ENCODE measurements at regions not wholly inside any gene's neighbourhood (a gene's known extent, or its start where the extent isn't known, plus 50 kb on each side); places are given as distances from the start of the nearest gene placed in this dataset.
A peak's percentile ranks its signal among the peaks of the same experiment; 100 is the strongest.

DNA sequence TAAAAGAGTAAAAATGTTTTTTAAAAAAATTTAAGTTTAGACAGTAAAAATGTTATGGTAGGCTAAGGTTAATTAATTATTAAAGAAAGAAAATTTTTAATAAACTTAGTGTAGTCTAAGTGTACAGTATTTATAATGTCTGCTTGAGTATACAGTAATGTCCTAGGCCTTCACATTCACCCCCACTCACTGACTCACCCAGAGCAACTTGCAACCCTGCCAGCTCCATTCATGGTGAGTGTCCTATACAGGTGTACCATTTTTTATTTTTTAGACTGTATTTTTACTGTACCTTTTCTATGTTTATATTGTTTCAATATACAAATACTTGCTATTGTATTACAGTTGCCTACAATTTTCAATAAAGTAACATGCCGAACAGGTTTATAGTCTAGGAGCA lies 234.1 kb downstream of the AUH start:
- Mint-ChIP-seq H3K27ac (no peak overlapping the region), H3K4me3 (no peak overlapping the region), H3K27me3 (no peaks in the 10 kb centered on the region), H3K9me3 (peaks cover 11% of the 10 kb centered on the region), H3K4me1 (ENCODE audit: low read depth) (peaks cover 30% of the 10 kb centered on the region), H3K36me3 (ENCODE audit: low read depth) (peaks cover 13% of the 10 kb centered on the region)
- ATAC-seq (no peak), DNase-seq (no peak)
- POLR2A ChIA-PET: no interaction called here
- TF ChIP-seq, protein P1, sequence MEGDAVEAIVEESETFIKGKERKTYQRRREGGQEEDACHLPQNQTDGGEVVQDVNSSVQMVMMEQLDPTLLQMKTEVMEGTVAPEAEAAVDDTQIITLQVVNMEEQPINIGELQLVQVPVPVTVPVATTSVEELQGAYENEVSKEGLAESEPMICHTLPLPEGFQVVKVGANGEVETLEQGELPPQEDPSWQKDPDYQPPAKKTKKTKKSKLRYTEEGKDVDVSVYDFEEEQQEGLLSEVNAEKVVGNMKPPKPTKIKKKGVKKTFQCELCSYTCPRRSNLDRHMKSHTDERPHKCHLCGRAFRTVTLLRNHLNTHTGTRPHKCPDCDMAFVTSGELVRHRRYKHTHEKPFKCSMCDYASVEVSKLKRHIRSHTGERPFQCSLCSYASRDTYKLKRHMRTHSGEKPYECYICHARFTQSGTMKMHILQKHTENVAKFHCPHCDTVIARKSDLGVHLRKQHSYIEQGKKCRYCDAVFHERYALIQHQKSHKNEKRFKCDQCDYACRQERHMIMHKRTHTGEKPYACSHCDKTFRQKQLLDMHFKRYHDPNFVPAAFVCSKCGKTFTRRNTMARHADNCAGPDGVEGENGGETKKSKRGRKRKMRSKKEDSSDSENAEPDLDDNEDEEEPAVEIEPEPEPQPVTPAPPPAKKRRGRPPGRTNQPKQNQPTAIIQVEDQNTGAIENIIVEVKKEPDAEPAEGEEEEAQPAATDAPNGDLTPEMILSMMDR (IDR thresholded peaks at IDR 0.05): no peak
- CTCF ChIA-PET: no interaction called here
- intact Hi-C loops (cut with micrococcal nuclease): no loop called here

DNA sequence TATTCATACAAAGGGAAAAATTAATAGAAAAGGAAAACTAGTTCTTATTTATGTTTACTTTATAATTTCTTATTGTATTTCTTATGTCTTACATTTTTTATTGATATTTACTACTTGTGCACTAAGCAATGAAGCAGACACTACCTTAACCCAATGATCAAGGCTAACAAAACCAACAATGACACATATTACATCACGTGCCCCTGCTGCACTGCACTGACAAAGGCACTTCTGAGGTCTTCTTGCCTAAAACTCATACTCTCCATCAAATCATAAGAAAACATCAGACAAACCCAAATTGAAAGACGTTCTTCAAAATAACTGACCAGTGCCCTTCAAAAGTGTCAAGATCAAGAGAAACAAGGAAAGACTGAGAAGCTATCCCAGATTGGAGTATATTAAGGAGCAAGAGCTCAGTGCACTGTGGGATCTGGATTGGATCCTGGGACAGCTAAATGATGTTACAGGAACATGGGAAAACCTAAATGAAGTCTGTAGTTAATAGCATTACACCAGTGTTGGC lies 230.9 kb downstream of the AUH start:
- peaks cover 11% of the 10 kb centered on the region for H3K36me3 Mint-ChIP-seq (ENCODE audit: low read depth)
- no peaks in the 10 kb centered on the region for H3K27me3 Mint-ChIP-seq
- TF ChIP-seq, protein P1 (IDR thresholded peaks at IDR 0.05): no peak
- peak overlapping the region; percentile 21 for H3K4me3 Mint-ChIP-seq
- POLR2A ChIA-PET: interaction anchor here (0.7 to 3.4 kb wide), 14 partner anchors 11 to 228 kb away, joined by 3 to 39 read pairs (median 6); no protein-coding TSS in a partner anchor
- peak; percentile 35 for DNase-seq
- H3K27ac Mint-ChIP-seq: peak overlapping the region; percentile 95
- no peak for ATAC-seq
- CTCF ChIA-PET: interaction anchor here (0.8 to 2.1 kb wide), 7 partner anchors 11 to 295 kb away, joined by 3 to 7 read pairs (median 4); no protein-coding TSS in a partner anchor
- peaks cover 26% of the 10 kb centered on the region for H3K4me1 Mint-ChIP-seq (ENCODE audit: low read depth)
- H3K9me3 Mint-ChIP-seq: no peaks in the 10 kb centered on the region
- intact Hi-C loops (cut with micrococcal nuclease): loop anchor here (1.0 kb wide), 3 partner anchors 20 to 62 kb away; no protein-coding TSS in a partner anchor

DNA sequence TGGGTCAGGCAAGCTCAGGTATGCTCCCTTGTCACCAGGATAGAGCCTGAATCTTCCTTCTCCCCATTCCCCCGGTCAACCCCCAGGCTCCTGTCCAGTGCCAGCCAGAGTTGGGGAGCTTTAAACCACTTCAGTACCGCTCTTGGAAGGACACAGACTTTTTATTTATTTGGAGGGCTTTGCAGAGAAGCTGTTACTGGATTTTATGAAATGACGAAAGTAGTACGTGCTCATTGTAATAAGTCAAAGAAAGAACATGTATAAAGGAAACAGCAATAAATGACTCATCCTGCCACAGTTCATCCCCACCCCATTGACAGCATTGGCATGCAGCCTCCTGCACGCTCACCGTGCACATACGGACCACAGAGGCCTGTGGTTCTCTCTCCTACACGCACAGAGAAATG lies 230.3 kb downstream of the AUH start:
- H3K4me1 Mint-ChIP-seq (ENCODE audit: low read depth): peaks cover 26% of the 10 kb centered on the region
- no peaks in the 10 kb centered on the region for H3K27me3 Mint-ChIP-seq
- TF ChIP-seq, protein P1 (IDR thresholded peaks at IDR 0.05): no peak
- peak overlapping the region; percentile 95 for H3K27ac Mint-ChIP-seq
- H3K4me3 Mint-ChIP-seq: peak overlapping the region; percentile 21
- DNase-seq (peak; percentile 91), ATAC-seq (peak; percentile 98)
- POLR2A ChIA-PET: interaction anchor here (0.7 to 3.4 kb wide), 17 partner anchors 9 to 88 kb away, joined by 3 to 39 read pairs (median 4); no protein-coding TSS in a partner anchor
- H3K36me3 Mint-ChIP-seq (ENCODE audit: low read depth): peaks cover 15% of the 10 kb centered on the region
- CTCF ChIA-PET: interaction anchor here (0.8 to 2.1 kb wide), 6 partner anchors 10 to 294 kb away, joined by 3 to 7 read pairs (median 4); no protein-coding TSS in a partner anchor
- peaks cover 2% of the 10 kb centered on the region for H3K9me3 Mint-ChIP-seq
- intact Hi-C loops (cut with micrococcal nuclease): loop anchor here (1.0 kb wide), 3 partner anchors 20 to 62 kb away; no protein-coding TSS in a partner anchor

DNA sequence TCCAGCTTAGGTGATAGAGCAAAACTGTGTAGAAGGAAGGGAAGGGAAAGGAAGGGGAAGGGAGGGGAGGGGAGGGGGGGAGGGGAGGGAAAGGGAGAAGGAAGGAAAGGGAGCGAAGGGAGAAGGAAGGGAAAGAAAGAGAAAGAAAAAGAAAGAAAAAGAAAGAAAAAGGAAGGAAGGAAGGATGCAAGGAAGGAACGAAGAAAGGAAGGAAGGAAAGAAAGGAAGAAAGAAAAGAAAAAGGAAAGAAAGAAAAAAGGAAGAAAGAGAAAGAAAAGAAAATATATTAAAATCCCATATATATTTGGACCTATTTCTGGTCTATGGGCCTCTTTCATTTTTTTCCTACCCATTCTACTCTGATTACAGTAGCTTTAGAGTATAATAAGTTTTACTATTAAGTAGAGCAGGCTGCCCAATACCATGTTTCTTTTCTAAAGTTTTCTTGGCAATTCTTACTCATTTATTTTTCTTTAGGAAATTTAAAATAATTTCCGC lies 229.1 kb downstream of the AUH start:
- Mint-ChIP-seq H3K27ac (peak overlapping the region; percentile 95), H3K27me3 (peaks cover 3% of the 10 kb centered on the region), H3K4me3 (no peak overlapping the region), H3K4me1 (ENCODE audit: low read depth) (peaks cover 29% of the 10 kb centered on the region), H3K36me3 (ENCODE audit: low read depth) (peaks cover 16% of the 10 kb centered on the region), H3K9me3 (peaks cover 2% of the 10 kb centered on the region)
- no peak for ATAC-seq
- intact Hi-C loops (cut with micrococcal nuclease): no loop called here
- no peak for DNase-seq
- ChIA-PET POLR2A (interaction anchor here (0.9 to 3.4 kb wide), 6 partner anchors 10 to 63 kb away, joined by 3 to 39 read pairs (median 6); no protein-coding TSS in a partner anchor), CTCF (interaction anchor here (1.3 to 2.1 kb wide), 3 partner anchors 15 to 95 kb away, joined by 3 to 7 read pairs (median 7); no protein-coding TSS in a partner anchor)
- TF ChIP-seq, protein P1 (IDR thresholded peaks at IDR 0.05): no peak

DNA sequence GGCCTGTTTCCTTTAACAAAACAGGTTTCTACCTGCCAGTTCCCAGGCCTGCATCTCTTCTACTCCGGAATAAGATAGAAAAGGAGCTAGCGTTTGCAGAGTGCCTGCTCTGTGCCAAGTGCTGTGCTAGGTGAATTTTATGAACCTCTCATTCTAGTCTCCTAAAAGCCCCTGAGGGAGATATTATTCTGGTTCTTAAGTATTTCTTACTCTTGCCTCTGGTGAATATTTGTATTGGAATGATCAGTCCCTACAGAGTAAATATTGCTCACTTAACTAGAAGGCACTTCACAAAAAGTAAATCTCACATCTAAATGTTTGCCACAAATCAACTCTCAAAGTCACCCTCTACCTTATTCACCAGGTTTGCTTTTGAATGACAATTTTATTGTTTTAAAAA lies 227.1 kb downstream of the AUH start:
- ATAC-seq (no peak), DNase-seq (no peak)
- Mint-ChIP-seq H3K36me3 (ENCODE audit: low read depth) (peaks cover 16% of the 10 kb centered on the region), H3K27me3 (peaks cover 5% of the 10 kb centered on the region), H3K4me3 (no peak overlapping the region), H3K9me3 (peaks cover 2% of the 10 kb centered on the region), H3K27ac (peak overlapping the region; percentile 30), H3K4me1 (ENCODE audit: low read depth) (peaks cover 29% of the 10 kb centered on the region)
- intact Hi-C loops (cut with micrococcal nuclease): no loop called here
- ChIA-PET POLR2A (interaction anchor here (1.5 kb wide), 1 partner anchor 13 kb away, joined by 3 read pairs; no protein-coding TSS in a partner anchor), CTCF (interaction anchor here (1.1 to 1.4 kb wide), 2 partner anchors 12 to 14 kb away, joined by 3 to 5 read pairs; no protein-coding TSS in a partner anchor)
- TF ChIP-seq, protein P1 (IDR thresholded peaks at IDR 0.05): no peak

All from activated CD8-positive, alpha-beta T cell treated with anti-CD3 and anti-CD28 coated beads for 36 hours (primary cell).